ENCODE measurements at regions not wholly inside any gene's neighbourhood (a gene's known extent, or its start where the extent isn't known, plus 50 kb on each side); places are given as distances from the start of the nearest gene placed in this dataset.

GRCh38 chr5:175094461-175094860 is 349.5 kb downstream of the DRD1 start:
- TF ChIP-seq EZH2 (IDR thresholded peaks at IDR 0.05; ENCODE audit: insufficient read depth, poor library complexity, severe bottlenecking): no peak
- TF ChIP-seq EZH2phosphoT487 (IDR thresholded peaks at IDR 0.05; ENCODE audit: insufficient read depth, low read depth): no peak
